ENCODE measurements at regions not wholly inside any gene's neighbourhood (a gene's known extent, or its start where the extent isn't known, plus 50 kb on each side); places are given as distances from the start of the nearest gene placed in this dataset.

DNA sequence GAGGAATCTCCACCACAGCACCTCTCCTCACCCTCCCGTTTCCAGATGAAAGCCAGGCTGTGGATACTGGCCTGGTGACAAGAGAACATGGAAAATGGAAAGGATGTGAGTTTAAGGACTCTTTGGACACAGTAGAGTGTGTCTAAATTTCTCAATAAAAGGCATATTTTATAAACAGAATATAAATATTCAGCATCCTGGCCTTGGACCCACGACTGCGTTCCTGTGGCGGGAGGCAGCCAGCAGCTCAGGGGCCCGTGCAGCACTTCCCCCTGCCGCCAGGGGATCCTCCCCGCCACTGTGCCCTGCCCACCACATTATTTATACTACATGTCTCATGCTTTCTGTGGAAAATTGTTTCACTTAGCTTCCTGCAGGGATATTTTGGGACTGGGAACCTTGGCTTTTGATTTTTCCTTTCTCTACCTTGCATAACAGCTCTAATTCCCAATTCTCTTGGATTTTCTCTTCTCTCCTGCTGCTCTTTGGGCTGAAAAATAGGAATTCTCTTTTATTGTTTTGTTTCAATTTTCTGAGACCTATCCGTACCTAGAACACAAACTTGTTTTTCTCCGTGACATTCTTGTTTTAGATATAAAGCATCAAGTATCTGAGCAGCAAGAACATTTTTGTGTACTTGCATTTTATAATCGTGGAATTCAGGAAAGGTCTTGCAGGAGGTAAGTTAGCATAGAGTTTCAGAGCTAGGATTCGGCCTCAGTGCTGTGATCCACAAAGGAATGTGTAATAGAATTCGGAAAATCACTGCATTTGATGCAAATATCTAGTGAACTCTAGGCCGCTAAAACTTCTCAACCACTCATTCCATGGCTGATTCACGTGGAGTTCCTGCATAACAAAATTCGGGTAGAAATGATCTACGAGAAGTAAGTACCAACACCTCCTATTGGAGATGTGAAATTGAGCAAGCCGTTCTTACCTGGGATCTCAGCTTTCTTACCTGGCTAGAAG, 107.7 kb upstream of the SPATA13 start:
- DNase-seq = no peak

DNA sequence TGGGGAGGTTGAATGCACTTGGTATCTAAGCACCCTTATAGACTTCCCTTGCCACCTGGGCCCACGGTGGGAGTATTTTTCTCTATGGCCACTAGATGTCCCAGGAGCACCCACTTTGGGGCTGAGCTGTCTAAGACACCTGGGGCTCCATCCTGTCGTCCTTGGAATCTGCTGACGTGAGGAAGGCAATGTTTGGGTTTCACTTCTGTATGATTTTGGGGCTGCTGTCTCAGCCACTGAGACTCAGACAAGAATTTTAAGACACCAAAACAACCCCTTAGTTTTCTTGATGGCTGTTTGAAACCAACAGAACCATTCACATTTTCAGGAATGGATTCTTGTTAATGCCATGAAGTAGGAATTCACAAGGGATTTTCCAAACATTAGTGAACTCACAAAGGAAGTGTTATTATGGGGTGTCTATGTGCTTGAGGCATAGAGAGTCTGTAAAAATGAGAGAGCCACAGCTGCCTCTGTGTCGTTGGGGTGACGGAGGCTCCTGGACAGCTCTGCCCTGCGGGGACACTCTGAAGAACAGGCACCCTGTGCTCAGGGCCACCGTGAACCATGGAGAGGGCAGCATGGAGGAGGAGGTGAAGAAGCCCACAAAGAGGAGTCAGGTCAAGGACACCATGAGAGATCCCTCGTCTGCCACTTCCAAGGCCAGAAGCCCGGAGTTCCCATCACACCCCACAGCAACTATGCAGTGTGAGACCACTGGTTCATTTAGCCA, 106.8 kb upstream of the SPATA13 start:
- peak; percentile 51 for DNase-seq

DNA sequence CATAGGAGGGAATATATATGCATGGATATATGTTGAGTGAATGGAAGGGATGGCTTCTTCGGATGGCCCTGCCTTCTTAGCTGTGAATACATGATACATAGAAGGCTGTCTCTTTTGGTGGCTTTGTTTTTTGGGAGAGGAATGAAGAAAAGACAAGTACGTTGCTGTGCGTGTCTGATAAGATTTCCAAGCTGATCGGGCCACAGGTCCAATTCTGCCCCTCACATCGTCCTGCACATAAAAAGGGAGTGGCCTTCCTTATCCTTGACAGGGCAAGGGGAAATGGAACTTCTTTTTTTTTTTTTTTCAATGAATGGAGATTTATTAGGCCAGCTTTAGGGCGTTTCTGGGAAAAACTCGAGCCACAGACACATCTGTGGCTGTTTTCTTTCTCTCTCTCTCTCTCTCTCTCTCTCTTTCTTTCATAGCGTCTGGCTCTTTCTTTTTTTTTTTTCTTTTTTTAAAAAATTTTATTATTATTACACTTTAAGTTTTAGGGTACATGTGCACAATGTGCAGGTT, 103.8 kb upstream of the SPATA13 start:
- no peak for DNase-seq

DNA sequence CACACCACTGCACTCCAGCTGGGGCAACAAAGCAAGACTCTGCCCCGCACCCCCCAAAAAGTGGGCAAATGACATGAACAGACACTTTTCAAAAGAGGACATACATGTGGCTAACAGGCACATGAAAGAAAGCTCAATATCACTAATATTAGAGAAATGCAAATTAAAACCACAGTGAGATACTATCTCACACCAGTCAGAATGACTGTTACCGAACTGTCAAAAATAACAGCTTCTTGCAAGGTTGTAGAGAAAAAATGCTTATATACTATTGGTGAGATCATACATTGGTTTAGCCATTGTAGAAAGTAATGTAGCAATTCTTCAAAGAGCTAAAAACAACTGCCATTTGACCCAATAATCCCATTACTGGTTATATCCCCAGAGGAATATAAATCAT, 99.5 kb upstream of the SPATA13 start:
- no peak for DNase-seq

DNA sequence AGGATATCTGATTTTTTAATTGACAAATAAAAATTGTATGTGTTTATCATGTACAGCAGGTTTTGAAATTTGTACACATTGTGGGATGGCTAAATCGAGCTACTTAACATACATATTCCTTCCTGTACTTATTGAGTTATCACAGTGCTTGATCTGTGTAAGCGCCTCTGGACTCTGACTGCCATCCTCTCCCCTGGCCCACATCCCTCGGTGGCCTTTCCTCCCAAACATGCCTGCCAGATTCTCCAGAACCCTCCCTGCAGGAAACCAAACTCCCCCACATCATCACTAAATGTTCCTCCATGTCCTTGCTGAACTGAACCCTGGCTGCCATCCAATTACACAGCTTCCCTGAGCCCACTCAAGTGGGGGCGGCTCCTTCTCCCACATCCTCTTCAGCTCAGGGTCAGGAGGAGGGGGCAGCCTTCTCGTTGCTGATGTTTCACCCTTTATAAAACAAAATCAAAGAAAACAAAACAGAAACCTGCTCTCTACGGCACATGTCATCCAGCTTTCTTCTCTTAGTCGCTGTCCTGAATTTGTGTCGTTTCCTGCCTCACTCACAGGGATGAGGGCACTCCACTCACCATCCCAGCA, 97.1 kb upstream of the SPATA13 start:
- no peak for DNase-seq

DNA sequence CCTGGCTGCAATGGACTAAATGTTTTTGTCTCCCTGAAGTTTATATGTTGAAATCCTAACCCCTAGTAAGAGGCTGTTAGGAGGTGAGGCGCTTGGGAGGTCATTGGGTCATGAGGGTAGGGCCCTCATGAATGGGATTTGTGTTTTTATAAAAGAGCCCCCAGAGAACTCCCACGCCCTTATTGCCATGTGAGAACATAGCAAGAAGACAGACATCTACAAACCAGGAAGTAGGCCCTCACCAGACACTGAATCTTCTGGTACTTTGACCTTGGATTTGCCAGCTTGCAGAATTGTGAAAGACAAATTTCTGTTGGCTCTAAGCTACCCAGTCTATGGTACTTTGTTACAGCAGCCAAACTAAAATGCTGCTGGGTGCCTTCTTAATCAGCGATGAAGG, 96.1 kb upstream of the SPATA13 start:
- no peak for DNase-seq

DNA sequence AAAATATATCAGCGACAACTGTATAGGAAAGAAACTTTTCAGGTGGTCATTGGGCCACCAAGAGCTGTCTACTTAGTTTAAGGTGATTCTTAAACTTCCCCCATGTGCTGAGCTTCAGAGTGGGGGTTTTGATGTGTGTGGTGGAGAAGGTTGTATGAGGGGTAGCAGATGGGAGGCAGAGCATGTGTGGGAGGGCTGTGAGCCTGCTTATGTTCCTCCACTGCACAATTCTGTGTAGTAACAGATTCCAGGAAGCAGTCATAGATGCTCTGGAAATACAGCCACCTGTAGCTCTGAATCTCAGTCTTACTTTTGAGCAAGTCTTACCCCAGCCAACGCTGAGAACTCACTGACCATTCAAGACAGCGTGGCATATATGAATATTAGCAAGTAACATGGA, 95.3 kb upstream of the SPATA13 start:
- DNase-seq = no peak

DNA sequence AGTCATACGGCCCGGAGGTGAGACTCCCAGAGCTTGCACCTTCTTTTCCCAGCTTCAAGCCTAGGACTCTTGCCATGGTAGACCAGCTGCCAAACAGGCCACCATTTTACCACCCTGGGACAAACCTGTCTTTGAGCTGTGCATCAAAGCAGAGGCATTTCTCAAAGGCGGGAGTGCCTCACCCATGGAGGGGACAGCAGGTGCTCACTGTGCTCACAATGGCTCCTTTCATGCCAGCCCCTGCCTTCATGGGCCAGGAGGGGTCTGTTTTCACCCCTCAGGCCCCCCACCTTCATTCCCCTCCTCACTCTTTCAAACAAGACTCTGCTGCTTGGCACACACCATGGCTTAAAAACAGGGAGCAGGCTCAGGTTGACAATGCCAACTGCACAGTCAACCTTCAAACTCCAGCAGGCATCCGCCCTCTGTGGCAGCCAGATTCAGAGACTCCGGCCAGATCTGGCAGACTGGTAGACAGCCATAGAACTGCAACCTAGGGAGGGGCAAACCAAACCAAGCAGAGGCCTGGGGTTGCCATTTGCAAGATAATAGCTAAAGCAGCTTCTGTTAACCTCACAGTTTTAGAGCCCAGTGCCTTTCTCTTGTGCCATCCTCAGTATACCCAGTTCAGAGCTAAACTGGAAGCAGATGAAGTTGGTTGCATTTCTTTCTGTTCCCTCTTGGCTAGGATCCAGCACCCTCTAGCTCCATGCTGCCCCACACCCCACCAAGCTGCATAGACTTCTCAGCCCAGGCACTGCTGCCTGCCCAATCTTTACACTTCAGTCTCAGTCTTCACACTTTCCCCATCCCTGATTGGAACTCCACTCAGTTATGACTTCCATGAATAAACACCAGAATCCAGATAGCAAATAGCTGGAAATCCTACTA, 93.9 kb upstream of the SPATA13 start:
- no peak for DNase-seq

DNA sequence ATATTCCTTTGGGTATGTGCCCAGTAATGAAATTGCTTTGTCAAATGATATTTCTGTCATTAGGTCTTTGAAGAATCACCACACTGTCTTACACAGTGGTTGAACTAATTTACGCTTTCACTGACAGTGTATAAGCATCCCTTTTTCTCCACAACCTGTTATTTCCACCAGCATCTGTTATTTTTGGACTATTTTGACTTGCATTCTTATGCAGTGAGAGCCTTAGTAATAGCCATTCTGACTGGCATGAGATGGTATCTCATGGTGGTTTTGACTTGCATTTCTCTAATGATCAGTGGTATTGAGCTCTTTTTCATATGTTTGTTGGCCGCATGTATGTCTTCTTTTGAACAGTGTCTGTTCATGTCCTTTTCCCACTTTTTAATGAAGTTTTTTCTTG, 92.0 kb upstream of the SPATA13 start:
- no peak for DNase-seq

DNA sequence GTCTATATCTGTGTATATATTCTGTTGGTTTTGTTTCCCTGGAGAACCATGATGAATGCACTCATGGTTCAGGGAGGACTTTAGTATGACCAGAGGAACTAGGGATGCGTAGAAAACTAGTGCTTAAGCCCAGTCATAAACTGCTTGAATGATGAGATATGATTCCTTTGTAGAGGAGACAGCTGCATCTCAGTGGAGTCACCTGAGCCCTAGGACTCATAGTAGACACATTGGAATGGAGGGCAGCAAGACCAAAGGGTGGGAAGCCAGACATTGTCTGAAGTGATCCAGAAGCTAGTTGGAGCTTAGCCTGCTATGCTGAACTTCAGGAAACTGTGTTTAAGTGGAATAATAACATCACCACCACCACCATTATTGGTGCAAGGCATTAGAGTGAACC, 89.5 kb upstream of the SPATA13 start:
- DNase-seq = no peak

DNA sequence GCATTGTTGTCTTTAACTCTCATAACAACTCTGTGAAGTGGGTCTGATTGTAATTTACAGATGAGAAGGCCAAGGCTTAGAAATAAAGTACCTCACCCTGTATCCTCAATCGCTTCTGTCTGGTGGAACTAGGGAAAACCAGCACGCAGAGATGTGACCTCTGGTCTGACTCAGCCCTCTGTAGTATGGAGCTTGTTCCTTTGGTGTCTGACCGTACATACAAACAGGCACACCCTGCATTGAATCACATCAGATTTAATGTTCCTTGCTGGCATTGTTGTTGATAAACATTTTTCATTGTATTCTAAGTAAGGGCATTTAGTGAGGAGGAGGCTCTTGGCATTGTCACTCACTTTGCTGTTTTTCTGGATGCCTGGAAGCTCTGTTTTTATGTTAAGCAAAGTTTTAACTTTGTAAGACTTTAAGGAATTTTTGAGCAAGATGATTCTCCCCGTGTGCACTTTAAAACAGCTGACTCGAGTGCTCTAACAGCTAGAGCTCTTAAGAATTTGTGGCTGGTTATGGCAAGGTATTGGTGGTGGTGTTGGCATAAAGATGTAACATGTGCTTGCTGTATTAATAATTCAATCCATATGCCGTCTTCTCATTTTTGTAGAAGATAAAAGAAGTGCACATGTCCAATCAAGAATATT, 89.0 kb upstream of the SPATA13 start:
- no peak for DNase-seq

DNA sequence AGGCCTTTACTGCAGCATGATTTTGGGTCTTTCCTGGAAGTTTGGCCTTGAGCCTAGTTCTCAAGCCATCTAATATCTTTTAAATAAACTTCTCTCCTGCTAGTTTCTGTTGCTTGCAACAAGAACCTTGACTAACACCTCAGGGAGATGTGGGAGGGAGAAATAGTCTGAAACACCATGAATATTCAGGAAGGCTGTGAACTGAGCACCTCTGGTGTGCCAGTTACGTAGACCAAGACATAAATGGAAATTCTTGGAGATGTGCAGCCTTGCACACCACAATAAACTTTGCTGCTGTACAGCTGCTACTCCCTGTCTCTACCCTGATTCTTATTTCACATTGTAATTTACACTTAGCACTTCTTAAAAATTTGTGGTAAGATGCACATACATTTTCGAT, 86.9 kb upstream of the SPATA13 start:
- no peak for DNase-seq

DNA sequence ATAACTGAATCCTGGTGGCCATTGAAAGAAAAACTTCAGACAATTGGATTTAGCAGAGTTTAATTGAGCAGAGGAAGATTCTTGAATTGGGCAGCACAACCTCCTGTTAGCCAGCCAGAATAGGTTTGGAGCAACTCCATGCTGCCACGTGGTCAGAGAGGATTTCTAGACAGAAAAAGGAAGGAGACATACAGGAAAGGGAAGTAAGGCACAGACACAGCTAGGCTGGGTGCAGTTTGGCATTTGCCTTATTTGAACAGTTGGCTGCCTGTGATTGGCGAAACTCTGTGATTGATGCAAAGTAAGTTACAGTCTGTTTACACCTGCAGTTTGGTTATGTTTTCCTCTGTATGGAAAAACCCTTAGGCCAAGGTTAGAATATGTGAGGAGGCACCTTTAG, 85.8 kb upstream of the SPATA13 start:
- DNase-seq = no peak

DNA sequence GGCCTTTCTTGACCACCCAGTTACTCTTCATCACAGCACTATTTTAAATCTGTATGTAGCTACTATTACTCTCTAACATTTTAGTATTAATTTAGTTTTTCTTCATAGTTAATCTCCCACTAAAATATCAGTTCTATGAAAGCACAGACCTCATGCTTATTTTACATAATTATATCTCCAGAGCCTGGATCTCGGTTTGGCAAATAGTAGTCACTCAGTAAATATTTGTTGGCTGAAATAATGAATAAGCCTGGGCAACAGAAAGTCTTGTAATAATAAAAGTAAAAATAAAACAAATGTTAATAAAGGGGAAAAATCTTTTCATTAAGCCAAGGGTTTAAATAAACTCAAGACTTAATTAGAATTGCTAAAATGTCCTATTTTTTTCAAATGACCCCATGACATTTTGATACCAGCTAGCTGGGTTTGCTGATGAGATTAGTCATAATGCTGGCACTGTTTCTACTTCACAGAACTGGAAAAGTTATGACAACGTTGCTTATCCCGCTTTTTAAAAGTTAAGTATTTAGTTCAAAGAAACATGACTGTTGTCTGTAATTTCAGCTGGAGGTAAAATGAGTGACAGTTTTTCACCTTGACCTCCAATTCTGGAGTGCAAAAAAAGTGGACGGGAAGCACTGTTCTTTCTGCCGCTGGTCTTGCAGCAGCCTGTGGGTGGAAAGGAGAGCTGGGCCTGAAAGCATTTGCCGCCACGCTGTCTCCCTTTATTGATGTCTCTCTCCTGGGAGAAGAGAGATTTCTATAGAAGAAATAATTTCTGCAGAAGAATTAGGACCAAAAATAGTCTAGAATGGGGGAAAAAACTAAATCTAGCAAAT, 85.2 kb upstream of the SPATA13 start:
- DNase-seq = no peak

DNA sequence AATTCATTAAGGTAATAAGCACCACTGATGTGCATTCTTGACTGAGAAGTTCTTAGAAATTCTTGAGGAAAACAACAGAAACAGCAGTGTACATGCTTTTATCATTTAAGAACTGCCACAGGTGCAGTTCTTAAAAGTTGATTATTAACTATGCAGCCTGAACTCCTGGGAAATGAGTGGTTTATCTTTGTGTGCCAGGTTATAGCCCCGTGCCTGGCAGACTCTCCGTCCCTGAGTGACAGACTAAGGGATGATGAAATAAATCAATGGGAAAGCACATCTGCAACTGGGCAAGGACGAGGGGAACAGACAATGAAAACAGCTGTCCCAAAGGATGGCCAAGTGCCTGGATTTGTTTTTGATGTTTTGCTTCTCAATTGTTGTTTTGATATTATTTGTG, 84.4 kb upstream of the SPATA13 start:
- DNase-seq = no peak

DNA sequence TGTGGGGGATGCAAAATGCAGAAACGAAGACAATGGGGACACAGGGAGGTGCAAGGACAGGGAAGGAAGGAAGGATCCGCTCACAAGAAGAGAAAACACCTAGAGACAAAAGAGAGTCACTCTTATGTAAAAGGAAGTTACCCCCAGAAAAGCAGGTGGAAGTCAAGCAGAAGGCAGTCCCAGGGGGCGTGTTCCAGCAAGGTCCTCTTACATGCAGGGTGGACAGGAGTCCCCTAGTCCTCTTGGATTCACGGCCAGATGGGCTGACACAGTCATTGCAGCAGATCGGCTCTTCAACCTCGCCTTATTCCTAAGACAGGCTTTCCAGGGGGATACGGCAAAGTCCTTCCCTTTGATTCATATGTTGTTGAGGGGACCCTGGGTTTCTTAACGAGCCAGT, 83.9 kb upstream of the SPATA13 start:
- DNase-seq = no peak

DNA sequence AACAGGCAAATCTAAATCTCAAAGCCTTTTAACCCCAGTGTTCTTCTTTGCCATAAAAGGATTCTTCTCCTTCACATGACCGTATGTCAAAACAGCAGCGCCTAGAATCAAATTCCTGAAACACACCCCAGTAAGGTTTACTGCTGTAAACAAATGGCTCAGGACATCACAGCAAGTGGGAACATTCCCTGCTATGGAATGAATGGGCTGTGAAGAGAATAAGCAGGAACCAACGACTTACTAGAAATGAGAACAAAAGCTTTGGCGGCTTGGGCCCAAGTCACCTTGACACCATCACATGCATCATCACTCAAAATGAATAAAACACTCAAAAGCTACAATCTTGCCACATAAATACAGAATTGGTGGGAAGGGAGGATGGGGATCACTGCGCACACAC, 80.4 kb upstream of the SPATA13 start:
- no peak for DNase-seq

DNA sequence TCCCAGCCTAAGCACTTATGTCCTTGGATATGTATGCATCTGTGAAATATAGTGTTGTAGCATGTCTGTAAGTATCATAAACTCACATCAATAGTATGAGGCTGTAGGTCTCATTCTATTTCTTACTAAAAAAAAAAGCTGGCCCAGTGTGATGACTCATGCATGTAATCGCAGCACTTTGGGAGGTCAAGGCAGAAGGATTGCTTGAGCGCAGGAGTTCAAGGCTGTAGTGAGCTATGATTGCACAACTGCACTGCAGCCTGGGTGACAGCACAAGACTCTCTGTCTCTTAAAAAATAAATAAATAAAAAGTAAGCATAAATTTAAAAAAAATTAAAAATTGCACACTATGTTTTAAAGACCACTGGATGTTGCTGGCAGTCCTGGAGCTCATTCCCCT, 79.1 kb upstream of the SPATA13 start:
- DNase-seq = no peak

DNA sequence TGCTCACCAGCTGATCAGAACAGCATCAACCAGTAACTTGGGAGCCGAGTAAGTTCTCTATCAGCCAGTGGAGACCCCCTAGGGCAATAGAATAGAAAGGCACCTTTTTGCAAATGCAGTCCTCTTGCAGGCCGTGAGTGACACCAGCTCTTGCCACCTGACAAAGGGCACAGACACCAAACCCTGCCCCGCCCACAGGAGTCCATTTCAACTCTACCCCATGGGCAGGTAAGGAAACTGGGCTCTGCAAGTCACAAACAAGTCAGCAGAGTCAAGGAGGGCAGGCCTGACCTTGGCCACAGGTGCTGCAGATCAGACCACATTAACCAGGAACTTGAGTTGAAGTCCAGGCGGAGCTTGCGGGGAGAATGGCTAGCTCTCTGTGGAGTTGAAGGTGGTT, 77.4 kb upstream of the SPATA13 start:
- no peak for DNase-seq

DNA sequence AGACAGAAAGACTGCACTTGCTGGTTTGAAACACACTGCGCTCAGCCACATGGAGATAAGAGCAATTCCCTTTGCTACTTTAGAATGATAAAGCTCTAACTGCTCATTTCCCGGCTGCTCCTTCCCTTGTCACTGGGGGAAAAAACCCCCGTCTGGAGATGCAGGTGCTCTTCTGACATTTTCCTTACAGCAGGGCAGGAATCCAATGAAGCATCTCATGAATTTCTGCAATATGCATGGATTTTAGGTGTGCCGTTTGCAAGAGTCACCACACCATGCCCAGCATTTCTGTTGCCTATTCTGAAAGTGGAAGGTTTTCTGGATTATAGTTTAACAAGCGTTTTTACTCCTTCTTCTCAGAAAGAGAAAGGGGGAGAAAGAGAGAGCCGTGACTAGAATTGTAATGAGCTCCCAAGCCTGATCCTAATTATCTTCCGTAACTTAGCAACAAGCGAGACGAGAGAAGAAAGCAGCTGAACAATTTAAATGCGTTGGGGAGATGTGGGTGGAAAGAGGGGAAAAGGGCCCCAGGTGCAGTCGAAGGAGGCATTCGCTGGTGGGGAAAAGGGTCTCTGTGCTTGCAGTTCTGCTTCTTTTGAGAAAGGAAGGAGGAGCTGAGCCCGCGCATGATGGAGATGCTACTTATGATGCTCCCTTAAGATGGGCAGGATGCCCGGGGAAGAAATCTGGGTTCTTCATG, 76.6 kb upstream of the SPATA13 start:
- DNase-seq = no peak
